ENCODE measurements at regions not wholly inside any gene's neighbourhood (a gene's known extent, or its start where the extent isn't known, plus 50 kb on each side); places are given as distances from the start of the nearest gene placed in this dataset.
"Not testable (repeated sequence)": the region's sequence is repeated elsewhere in the genome, so short reads cannot be mapped to it uniquely, and the experiment has no call there.

DNA sequence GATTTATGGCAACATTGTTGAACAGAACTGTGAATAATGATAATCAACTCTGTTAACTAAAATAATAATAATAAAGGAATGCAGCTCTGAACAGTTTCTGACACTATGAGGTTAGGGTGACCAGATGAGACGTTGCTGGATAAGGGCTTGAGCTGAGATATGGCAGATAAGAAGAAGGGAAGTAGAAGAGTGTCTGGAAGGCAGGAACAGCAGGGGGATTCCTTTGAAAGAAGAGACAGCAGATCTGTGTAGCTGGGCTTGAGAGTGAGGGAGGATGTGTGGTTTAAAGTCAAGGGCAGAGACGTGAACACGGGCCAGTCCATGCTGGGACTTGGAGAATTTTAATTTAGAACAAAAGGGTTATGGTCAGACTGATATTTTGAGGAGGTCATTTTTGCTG, 273.1 kb upstream of the SLC14A2 start:
- no peak for DNase-seq (ENCODE audit: low read depth, low spot score)

DNA sequence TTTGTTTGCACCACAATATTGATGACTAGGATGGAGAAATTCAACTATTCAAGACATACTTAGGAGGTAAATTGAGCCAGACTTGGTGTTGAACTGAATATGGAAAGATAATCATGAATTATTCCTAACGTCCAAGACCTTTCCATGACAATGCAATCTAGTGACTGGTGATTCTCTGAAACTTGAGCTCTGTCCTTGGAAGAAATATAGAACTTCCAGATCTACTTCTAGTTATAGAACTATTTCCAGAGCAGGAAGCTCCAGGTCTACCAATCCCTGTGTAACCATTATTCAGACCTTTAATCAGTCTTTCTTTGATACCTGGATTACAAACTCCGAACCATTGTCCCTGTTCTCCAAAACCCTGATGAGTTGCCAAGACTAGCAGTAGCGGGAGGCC, 272.6 kb upstream of the SLC14A2 start:
- DNase-seq (ENCODE audit: low read depth, low spot score), result no peak

DNA sequence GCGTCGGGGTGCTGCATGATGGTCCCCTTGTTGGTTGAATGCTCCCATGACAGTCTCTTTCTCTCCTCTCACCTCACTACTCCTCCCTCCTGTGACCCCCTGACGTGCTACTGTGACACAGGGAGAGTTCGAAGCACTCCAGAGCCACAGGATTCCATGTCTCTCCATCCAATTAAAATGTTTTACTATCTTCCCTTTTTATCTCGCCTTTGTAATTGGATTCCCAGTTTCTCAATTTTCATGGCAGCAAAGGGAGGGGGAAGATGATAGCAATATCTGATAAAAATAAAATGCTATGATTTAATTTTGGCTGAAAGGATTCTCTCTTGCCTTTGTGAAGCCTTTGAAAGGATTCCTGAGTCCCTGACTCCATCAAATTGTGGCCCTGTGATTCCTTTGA, 271.9 kb upstream of the SLC14A2 start:
- no peak for DNase-seq (ENCODE audit: low read depth, low spot score)

DNA sequence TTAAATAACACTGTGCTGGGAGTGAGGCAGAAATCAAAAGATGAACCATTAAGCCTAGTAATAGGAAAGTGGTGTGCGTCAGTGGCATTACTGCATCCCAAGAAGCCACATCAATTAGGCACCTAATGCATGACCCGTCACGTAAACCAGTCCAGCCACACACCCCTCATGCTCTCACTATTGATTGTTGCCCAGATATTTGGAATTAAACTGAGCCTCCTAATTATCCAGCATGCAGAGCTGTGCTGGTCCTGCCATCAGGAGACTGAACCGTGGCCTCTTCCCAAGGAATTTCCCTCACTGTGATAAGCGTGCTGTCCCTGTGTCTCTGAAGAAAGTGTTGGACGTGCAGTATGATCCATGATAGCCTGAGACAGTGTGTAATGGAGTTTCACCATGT, 270.6 kb upstream of the SLC14A2 start:
- DNase-seq (ENCODE audit: low read depth, low spot score), result not testable (repeated sequence)

DNA sequence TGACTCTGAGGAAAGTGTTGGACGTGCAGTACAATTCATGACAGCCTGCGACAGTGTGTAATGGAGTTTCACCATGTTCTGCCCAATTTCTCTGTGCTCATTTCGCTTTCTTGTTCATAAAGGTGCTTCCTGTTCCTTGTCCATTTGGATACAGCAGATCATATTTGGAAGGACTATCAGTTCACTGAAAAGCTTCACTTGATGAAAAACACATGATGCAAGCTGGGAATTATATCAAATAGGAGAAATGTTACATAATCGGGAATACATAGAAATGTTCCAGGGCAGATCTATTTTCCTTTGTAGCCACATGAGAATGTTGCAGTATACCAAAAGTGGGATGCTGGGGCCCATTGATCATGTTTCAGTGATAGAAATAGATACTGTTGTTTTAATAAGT, 266.3 kb upstream of the SLC14A2 start:
- no peak for DNase-seq (ENCODE audit: low read depth, low spot score)

DNA sequence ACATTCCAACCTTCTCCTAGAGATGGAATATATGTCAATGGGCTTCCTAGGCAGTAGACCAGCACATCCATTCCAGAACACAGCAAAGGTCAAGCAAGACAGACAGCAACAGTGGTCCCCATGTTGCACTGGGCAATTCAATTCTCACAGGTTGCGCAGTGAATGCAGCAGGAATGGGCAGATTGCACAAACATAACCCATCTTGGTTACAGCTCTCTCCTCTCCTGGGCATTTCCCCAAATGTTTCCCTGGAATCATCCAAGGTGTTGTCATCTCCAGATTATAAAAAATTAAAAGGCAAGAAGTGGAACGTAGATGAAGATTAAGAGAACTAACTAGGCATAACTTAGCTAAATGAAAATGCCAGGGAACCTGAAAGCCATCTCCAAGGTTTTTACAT, 265.8 kb upstream of the SLC14A2 start:
- DNase-seq (ENCODE audit: low read depth, low spot score), result no peak

DNA sequence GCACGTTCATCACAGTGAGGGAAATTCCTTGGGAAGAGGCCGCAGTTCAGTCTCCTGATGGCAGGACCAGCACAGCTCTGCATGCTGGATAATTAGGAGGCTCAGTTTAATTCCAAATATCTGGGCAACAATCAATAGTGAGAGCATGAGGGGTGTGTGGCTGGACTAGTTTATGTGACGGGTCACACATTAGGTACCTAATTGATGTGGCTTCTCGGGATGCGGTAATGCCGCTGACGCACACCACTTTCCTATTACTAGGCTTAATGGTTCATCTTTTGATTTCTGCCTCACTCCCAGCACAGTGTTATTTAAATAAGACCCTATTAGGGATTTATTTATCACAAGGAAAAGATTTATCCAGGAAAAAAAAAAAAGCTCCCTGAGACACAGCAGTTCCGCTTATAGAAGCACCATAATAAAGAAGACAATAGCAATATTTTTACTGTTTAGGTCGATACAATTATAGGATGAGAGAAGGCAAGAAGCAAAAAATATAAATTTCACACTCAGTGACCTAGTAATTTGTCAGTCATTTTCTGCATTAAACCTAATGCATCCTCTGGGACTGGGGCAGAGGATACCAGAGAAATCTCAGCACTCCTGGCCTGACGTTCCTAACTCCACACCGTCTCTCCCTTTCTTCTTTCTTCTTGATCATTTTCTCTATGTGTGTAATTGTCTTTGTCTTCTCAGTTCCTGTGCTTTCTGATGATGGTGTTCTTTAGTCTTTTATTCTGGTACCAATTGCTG, 264.7 kb upstream of the SLC14A2 start:
- no peak for DNase-seq (ENCODE audit: low read depth, low spot score)

DNA sequence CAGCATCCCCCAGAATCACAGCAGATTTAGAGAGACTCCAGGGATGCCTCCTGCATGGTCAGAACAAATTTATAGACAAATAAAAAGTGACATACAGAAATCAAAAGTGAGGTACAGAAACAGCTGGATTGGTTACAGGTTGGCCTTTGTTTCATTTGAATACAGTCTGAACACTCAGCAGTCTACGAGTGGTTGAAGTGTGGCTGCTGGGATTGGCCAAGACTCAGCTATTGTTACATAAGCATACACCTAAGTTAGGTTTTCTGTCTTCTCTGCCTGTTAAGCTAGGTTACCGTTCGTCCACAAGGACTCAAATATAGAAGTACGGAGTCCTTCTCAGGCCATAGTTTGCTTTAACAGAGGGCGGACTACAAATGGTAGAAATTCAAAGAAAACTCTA, 262.4 kb upstream of the SLC14A2 start:
- DNase-seq (ENCODE audit: low read depth, low spot score), result no peak

DNA sequence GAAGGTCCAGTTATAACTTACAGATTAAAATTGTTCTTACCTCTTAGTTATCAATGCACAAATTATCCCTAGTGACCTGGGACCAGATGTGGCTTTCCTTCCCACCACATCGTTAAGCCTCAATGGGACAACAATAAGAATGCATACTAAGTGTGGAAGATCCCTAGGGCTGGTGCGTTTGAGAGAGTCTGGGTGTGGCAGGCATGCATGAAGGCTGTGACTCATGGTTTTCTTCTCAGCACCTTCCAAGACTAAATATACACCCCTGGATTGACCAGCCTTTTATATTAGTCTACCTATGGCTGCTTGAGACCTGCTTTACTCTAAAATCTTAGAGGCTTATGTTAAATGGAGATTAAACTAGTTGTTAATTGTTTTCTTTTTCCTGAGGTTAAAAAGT, 261.7 kb upstream of the SLC14A2 start:
- DNase-seq (ENCODE audit: low read depth, low spot score), result no peak

DNA sequence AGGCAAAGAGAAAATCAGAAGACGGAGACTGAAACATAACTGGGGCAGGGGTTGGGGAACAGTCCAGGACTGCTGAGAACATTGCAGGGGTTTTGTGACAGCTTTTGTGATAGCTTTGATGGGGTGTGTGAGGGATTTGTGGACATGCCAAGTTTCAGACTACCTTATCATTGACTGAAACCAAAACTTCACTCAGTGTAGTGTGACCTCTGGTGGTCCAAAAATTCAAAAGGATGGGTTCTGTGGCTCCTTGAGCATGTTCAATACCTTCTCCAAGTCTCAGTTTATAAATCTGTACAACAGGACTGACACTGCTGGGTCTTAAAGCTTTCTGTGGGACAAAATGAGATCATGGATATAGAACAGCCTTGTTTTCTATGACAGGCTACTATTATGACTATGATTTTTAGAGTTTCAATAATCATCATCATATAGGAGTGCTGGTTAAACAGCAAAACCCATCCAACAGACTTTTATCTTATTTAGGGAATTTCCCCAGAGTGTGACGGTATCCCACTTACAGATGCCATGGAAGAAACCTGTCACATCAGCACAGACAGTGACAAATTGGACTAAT, 259.2 kb upstream of the SLC14A2 start:
- DNase-seq (ENCODE audit: low read depth, low spot score), result no peak

DNA sequence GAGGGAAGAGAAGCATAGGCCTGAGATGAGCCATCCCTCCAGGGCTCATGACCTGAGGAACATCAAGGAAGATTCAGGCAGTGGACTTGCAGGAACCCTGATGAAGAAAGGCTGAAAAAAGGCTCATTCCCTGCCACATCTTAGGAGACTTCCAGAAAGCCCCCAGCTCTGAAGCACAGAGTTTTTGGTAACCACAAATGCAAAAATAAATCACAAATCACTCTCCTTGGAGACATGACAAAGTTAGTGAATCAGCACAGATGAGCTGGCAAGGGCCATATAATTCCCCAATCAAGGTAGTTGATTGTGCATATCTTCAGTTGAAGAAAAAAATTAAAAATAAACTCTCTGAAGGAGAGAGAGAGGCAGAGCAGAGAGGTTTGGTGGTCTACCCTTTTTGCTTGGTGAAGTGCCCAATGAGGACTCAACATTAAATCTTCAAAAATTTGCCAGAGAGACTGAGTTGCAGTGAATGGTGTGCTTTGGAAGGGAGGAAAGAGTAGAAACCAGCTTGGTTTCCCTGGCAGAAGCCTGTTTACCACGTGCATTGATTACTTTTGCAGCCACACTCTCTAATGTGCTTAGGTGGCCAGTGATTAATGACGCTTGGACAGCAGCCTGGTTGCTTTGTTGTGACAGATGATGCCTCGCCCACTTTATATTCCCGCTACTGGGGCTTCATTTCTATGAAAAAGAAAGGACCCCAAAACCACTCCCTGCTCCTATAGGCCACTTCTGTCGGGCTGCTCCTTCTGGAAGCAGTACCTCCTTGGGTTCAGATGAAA, 257.4 kb upstream of the SLC14A2 start:
- DNase-seq (ENCODE audit: low read depth, low spot score), result no peak

DNA sequence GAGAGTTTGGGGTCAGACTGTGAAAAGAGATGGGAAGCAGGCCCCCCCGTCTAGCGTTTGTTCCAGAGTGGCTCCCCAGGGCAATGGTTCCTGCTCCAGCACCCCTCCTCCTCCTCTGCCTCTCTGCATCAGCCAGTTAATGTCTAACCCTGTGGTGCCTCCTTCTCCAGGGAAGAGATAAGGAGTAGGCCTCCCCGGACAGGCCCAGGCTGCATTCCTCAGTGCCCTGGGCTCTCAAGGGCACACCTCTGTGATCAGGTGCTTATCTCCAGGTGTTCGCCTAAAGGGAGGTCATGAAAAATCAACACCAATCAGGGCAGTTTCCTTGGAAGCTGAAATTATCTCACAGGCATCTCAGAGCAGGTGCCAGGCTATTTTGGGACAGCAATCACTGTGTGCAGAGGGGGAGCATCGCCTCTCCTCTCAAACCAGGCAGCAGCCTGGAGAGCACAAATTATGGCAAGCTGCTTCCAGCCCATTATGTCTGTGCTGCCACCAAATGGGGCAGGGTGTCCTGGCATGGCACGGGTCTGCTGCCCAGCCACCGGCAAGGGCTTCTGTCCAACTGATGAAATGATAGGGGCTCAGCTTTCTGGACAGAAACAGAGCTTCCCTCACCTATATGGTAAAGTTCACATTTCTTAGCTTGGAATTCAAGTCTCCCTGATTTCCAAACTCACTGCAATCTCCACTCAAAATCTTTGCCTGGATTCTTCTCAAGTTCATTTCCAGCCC, 255.8 kb upstream of the SLC14A2 start:
- no peak for DNase-seq (ENCODE audit: low read depth, low spot score)

DNA sequence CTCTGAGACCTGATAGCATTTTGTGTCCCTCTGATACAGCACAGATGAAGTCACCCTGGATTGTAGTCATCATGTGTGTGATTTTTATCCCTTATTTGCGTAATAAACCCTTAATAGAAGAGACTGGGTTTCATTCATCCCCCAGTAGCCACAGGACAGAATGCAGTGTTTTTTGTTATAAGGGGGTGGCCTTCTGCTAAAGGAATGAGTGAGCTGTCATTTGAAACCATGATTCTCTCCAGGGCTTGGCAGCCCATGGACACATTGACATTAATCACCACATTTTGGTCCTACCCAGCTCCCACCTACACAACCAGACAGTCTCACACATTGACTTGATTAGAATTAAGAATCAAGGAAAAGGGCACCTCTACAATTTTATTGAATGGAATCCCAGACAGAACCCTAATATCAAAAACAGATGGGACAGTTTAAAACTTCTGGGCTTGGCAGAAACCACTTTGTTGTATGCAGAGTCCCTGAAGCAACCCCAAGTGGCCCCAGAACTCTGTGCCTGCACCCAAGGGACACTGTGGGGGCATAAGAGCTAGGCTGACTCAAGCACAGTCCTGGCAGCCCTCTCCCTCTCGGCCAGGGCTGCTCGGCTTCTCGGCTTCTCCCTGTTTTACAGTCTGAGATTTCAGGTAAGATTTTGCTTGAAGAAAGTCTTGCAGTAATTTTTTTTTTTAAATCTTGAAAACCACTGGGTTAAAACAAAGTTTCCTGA, 254.0 kb upstream of the SLC14A2 start:
- DNase-seq (ENCODE audit: low read depth, low spot score), result no peak

DNA sequence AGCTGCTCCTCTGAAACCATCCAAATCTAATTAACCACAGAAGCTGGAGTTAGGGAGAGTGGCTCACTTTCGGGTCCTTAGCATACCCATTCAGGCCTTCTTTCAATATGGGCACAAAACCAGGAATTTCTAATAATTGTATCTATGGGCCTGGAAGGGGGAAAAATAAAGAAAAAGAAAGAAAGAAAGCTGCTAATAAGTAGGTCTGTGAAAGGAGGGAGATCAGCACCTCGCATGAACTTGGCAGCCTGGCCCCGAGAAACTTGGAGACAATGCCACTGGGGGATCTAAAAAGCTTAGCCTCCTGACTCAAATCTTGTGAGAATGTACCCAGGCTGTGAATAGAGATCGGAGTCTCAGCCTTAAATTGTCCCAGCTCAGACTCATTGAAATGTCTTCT, 252.1 kb upstream of the SLC14A2 start:
- no peak for DNase-seq (ENCODE audit: low read depth, low spot score)

DNA sequence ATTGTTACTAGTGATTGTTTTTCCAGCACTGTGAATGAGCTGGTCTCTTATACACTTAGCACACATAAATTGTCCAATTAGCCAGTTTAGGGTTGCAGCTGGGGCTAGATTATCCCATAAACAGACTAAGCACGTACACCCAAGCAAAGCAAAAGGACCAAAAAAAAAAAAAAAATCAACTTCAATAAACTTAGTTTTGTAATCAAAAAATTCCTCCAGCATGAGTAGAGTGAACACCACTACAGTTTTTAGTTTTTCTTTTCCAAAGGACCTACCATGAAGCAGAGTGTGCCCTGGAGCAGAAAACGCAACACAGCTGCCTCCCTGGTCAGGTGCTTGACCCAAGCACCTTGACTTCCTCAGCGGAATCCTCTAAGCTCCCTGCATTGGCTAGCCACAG, 249.4 kb upstream of the SLC14A2 start:
- DNase-seq (ENCODE audit: low read depth, low spot score), result no peak

DNA sequence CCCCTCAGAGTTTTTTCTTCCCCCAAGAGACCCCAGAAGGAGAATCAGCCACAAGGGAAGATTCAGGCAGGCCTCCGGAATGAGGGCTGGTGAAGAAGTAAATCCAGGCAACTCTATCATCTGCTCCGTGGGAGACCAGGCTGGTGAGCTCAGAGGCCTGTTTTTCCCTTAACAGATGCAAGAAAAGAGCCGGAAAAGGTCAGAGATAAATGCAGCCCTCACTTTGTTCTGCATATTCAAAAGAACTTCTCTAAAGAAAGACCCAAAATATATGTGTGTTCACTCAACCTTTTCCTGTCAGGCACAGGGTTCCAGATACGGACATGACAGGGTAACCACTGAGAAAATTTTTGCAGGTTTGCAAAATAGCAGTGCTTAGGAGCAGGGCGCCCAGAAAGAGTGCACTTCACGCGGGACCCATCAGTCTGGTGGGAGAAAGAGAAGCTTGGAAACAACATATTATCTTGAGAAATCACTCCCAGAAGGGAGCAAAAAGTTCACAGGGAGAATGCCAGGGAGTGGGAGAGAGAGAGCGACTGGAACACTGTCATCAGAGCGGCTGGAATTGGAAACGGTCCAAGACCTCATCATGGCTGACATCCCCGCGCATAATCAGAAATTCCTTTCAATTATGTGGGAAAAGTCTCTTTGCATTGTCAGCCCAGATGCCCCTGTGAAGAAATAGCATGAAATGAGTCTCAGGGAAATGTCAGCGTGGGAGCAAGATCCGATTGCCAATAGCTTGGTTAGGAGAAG, 244.8 kb upstream of the SLC14A2 start:
- no peak for DNase-seq (ENCODE audit: low read depth, low spot score)

DNA sequence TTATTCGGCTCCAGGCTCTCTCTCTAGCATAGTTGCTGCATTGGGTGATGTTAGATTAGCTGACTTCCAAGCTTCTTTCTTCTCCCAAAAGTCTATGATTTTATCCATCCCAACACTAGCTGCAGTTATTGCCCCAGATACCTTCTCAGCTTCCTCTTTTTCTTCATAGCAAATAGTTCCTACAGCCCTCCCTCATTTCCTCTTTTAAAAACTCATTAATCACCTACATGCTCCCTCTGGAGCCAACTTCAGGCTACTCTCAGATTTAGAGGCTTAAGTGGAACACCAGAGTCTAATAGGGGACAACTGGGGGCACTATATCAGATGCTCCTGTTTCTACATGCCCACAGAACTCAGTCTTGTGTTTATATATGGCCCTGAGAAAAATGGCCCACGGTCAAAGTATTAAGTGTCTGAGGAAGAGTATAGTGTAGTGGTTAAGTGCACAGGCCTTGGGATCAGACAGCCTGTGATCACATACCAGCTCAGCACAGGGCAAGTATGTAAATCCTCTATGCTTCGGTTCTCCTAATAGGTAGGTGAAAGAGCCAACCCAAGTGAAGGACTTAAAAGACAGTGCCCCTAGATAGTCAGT, 241.9 kb upstream of the SLC14A2 start:
- DNase-seq (ENCODE audit: low read depth, low spot score), result no peak

DNA sequence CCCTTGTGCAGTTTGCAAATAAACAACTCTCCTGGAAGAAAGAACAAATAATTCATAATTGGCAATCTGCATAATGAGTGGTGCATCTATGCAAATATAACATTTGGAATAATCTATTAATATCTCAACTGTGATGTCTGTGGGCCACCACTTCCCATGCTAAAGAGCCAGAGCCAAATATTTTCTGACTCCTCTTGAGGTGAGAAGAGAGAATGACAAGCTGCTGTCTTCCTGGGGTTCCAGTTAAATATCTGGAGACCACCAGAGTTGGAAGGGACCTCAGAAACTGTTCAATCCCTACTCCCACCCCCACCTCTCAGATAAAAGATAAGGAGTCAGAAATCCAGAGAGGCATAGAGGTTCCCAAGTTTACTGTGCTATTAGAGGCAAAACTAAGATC, 241.0 kb upstream of the SLC14A2 start:
- no peak for DNase-seq (ENCODE audit: low read depth, low spot score)

DNA sequence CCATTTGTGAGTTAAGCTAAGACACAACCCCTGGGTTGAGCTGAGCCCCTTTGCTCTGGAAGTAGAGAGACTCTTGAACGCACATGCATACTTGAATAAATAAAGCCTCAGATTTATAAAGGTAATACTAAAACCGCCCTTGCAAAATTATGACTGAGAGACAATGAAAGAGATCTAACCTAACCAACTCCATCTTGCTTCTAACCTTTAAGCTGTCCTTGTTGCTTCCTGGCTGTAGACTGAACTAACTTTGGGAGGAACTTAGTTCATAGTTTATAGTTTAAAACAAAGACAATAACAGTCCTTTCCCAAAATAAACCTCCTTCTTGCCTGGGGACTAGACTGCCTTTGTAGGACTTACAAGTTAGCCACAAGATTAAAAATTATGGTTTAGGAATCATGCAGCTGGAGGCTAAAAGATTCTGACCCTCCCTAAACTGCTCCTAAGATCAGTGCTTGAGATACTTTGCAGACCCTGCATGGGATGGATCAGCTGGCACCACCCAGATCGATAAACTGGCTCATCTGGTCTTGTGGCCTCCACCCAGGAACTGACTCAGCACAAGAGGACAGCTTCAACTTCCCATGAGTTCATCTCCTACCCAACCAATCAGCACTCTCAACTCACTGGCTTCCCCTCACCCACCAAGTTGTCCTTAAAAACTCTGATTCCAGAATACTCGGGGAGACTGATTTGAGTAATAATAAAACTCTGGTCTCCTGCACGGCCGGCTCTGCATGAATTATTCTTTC, 240.2 kb upstream of the SLC14A2 start:
- no peak for DNase-seq (ENCODE audit: low read depth, low spot score)

DNA sequence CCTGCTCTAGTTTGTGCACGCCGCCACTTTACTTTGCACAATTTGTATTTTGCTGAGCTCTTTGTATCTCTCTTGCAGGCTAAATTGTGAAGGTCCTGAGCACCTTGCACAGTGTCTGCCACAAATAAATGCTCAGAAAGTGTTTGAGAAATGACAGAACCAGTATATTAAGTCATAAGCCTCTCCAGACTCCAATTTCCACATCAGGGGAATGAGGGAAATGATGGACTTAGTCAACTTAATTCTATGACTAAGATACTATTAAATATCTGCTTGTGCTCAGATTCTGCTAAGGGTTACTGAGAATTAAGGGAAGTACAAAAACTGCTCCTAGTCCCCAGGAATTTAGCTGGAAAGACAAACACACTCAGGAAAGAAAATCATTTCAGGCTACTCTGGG, 239.1 kb upstream of the SLC14A2 start:
- DNase-seq (ENCODE audit: low read depth, low spot score), result no peak

Measured in activated naive CD8-positive, alpha-beta T cell treated with anti-CD3 and anti-CD28 coated beads, Interleukin-2, amount 50 U/mL, for 16 hours (primary cell).